Tibial artery (tissue), 4 donors: ENCODE measurements at regions not wholly inside any gene's neighbourhood (a gene's known extent, or its start where the extent isn't known, plus 50 kb on each side); places are given as distances from the start of the nearest gene placed in this dataset.
A peak's percentile ranks its signal among the peaks of the same experiment; 100 is the strongest.
"Not testable (repeated sequence)": the region's sequence is repeated elsewhere in the genome, so short reads cannot be mapped to it uniquely, and the experiment has no call there.

Experiments used
- DNase-seq, 2 donors: peaks; one replicate each; pipeline ENCODE4 v3.0.0-alpha.2; 2019
- H3K27ac ChIP-seq, 2 donors: fragments of 200-600 bp; sonication (generic) in 1 of 2; 1 replicate in 1 of 2; 2 replicates in 1 of 2; pipeline ENCODE4 v1.5.1; 2018 to 2019; ENCODE audit warnings: mild to moderate bottlenecking in 1 of 2
- H3K27me3 ChIP-seq, 2 donors: fragments of 200-600 bp; sonication (generic) in 1 of 2; one replicate each; pipeline versions ENCODE4 v1.5.1 to v1.6.0; 2016 to 2019
- H3K36me3 ChIP-seq, 3 donors: fragments of 200-600 bp; sonication (generic) in 2 of 3; one replicate each; pipeline ENCODE4 v1.5.1; 2016 to 2019; ENCODE audit warnings: mild to moderate bottlenecking in 2 of 3
- H3K4me1 ChIP-seq, 4 donors: fragments of 200-600 bp; sonication (generic) in 2 of 4; 1 replicate in 3 of 4; 2 replicates in 1 of 4; pipeline ENCODE4 v1.5.1; 2016 to 2019
- H3K4me3 ChIP-seq, 2 donors: fragments of 200-600 bp; sonication (generic) in 1 of 2; 1 replicate in 1 of 2; 2 replicates in 1 of 2; pipeline ENCODE4 v1.5.1; 2018 to 2019; ENCODE audit warnings: mild to moderate bottlenecking in 2 of 2
- H3K9me3 ChIP-seq, 3 donors: fragments of 200-600 bp; sonication (generic) in 1 of 3; one replicate each; pipeline ENCODE4 v1.5.1; 2016 to 2019
- intact Hi-C: fragments of 100-400 bp; cut with DNase I; formaldehyde crosslinking; loops from one replicate; pipeline ENCODE4 v1.15.0; 2023; ENCODE audit warnings: low total_unique reads
- TF ChIP-seq, protein P1 (sequence below), 2 experiments: fragments of 200-600 bp in 1 of 2; fragments of 450-650 bp in 1 of 2; IDR thresholded peaks; one replicate each; pipeline ENCODE4 v1.5.1; 2017 to 2019; ENCODE audit warnings: antibody characterized with exemption in 2 of 2, mild to moderate bottlenecking in 1 of 2, moderate library complexity in 1 of 2

DNA sequence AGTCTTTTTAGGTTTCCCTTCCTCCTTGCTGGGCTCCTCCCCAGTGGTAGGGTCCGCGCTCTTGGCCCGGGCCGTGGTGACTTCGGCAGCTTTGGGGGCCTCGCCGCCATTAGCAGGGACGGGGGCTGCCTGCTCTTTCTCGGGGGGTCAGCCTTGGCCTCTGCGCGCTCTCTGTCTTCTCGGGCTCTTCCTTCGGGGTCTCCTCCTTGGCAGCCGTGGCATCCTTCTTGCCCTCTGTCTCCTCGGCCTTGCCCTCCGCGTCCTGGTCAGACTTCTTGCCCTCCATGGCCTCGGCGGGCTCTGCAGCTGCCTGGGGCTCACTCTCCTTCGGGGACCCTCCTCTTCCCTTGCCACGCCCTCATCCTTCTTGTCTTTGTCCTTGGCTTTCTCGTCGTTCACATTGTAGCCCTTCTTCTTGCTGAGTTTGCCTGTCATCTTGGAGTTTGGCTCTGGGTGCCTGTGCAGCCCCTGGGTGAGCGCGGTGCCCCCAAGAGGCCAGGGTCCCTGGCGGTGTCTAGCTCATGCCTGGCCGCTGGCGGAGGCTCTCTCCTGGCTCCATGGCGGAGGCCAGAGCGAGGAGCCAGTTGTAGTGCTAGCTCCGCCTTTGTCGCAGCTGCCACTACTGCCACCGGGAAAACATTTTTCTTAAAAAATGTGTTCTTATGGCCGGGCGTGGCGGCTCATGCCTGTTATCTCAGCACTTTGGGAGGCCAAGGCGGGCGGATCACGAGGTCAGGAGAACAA lies 283.0 kb upstream of the SGCG start:
- Histone ChIP-seq H3K36me3 (no peaks in the 10 kb centered on the region), H3K9me3 (peaks cover 0 to 4% (median 0%) of the 10 kb centered on the region in 3 donors), H3K27me3 (no peaks in the 10 kb centered on the region), H3K4me3 (no peak overlapping the region), H3K27ac (no peak overlapping the region), H3K4me1 (no peaks in the 10 kb centered on the region)
- intact Hi-C loops = no loop called here
- no peak for DNase-seq
- TF ChIP-seq, protein P1, sequence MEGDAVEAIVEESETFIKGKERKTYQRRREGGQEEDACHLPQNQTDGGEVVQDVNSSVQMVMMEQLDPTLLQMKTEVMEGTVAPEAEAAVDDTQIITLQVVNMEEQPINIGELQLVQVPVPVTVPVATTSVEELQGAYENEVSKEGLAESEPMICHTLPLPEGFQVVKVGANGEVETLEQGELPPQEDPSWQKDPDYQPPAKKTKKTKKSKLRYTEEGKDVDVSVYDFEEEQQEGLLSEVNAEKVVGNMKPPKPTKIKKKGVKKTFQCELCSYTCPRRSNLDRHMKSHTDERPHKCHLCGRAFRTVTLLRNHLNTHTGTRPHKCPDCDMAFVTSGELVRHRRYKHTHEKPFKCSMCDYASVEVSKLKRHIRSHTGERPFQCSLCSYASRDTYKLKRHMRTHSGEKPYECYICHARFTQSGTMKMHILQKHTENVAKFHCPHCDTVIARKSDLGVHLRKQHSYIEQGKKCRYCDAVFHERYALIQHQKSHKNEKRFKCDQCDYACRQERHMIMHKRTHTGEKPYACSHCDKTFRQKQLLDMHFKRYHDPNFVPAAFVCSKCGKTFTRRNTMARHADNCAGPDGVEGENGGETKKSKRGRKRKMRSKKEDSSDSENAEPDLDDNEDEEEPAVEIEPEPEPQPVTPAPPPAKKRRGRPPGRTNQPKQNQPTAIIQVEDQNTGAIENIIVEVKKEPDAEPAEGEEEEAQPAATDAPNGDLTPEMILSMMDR (IDR thresholded peaks at IDR 0.05) = no peak

DNA sequence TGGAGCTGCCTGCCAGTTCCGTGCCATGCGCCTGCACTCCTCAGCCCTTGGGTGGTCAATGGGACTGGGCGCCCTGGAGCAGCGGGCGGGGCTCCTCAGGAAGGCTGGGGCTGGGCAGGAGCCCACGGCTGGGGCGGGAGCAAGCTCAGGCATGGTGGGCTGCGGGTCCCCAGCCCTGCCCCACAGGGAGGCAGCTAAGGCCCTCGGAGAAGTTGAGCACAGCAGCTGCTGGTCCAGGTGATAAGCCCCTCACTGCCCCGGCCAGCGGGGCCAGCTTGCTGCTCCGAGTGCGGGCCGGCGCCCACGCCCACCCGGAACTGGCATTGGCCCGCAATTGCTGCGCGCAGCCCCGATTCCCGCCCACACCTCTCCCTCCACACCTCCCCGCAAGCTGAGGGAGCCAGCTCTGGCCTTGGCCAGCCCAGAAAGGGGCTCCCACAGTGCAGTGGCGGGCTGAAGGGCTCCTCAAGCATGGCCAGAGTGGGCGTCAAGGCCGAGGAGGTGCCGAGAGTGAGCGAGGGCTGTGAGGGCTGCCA lies 280.3 kb upstream of the SGCG start:
- H3K27ac ChIP-seq, H3K4me3 ChIP-seq, DNase-seq, H3K4me1 ChIP-seq, H3K27me3 ChIP-seq, H3K36me3 ChIP-seq, H3K9me3 ChIP-seq, intact Hi-C loops: not testable (repeated sequence)

DNA sequence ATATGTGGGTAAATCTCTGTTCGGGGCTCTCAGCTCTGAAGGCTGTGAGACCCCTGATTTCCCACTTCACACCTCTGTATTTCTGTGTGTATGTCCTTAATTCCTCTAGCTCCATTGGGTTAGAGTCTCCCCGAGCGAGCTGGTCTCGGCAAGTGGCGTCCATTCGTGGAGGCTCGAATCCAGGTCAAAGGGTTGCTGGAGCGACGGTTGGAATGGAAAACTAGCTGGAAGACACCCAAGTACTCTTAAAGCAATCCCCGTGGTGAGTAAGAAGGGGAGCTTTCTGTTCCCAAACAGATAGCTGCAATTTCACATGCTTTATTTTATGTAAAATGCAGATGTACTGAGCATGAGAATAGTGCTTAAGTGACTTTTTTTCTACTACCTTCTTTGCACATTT lies 277.5 kb upstream of the SGCG start:
- no peaks in the 10 kb centered on the region for H3K4me1 ChIP-seq
- peaks cover 0 to 4% (median 0%) of the 10 kb centered on the region in 3 donors for H3K9me3 ChIP-seq
- H3K4me3 ChIP-seq = no peak overlapping the region
- no peak for DNase-seq
- H3K27me3 ChIP-seq = no peaks in the 10 kb centered on the region
- no peak overlapping the region for H3K27ac ChIP-seq
- TF ChIP-seq, protein P1 (IDR thresholded peaks at IDR 0.05) = no peak
- no peaks in the 10 kb centered on the region for H3K36me3 ChIP-seq
- intact Hi-C loops = no loop called here

DNA sequence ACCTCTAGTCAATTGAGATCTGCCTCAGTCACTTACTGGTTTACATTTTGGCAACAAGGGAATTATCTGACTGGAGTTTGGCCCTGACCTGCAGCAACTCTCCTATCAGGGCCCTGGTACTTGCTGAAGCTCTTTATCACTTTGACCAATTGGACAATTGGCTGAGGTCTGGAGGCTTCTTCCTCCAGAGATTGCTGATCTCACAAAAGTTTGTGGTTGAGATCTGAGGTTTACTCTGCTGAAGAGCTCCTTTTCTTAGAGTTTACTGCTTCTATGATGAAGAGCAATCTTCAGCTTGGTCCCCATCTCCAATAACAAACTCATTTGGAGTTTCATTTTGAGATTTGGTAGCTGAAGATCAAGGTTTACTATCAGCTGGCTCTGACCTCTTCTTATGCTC lies 276.9 kb upstream of the SGCG start:
- TF ChIP-seq, protein P1 (IDR thresholded peaks at IDR 0.05) = no peak
- Histone ChIP-seq H3K36me3 (no peaks in the 10 kb centered on the region), H3K4me1 (no peaks in the 10 kb centered on the region), H3K27me3 (no peaks in the 10 kb centered on the region), H3K4me3 (no peak overlapping the region), H3K9me3 (peaks cover 0 to 4% (median 0%) of the 10 kb centered on the region in 3 donors), H3K27ac (no peak overlapping the region)
- no peak for DNase-seq
- intact Hi-C loops = no loop called here

DNA sequence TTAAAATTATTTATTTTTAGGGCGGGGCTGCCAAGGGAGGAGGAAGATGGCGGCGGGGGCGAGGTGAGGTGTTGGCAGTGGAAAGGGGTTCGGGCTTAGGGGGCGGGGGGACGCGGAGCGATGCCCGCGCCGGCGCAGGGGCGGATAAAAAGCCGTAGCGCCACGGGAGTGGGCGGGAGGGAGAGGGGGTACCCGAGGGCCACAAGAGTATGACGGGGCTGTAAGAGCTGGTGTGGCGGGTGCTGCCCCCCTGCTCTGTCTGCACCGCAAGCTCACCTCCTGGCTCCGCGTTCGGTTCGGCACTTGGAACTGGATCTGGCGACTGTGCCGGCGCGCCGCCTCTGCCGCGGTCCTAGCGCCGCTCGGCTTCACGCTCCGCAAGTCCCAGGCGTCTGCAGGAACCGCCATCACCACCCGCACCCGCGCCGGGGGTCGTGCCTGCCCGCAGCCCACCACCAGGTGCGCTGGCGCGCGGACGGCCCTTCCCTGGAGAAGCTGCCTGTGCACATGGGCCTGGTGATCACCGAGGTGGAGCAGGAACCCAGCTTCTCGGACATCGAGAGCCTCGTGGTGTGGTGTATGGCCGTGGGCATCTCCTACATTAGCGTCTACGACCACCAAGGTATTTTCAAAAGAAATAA lies 265.2 kb upstream of the SGCG start:
- H3K4me3 ChIP-seq = peak overlapping the region; percentile 59 to 69
- no peaks in the 10 kb centered on the region for H3K27me3 ChIP-seq
- intact Hi-C loops = no loop called here
- TF ChIP-seq, protein P1 (IDR thresholded peaks at IDR 0.05) = no peak
- no peaks in the 10 kb centered on the region for H3K36me3 ChIP-seq
- peaks cover 0 to 8% (median 0%) of the 10 kb centered on the region in 4 donors for H3K4me1 ChIP-seq
- no peaks in the 10 kb centered on the region for H3K9me3 ChIP-seq
- no peak overlapping the region for H3K27ac ChIP-seq
- DNase-seq = peak in 1 of 2 donors; percentile 38

DNA sequence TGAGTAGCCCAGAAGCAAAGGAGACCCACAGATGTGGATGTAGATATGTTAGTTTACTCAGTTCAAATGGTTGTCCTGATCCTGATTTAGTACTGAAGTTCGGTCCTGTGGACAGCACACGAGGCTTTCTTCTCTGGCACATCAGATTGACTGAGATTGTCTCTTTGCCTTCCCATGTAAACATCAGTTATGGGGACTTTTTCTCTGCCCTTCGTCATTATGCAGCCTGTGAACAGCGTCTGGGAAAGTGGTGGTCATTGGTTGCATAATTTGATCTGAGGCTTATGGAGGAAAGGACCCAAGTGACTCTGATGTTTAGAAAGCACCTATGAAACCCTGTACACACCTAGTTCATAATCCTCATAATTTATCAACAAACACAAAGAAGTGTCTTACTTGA lies 264.5 kb upstream of the SGCG start:
- H3K27ac ChIP-seq, H3K9me3 ChIP-seq, DNase-seq, H3K4me1 ChIP-seq, H3K36me3 ChIP-seq, H3K27me3 ChIP-seq, intact Hi-C loops: not testable (repeated sequence)
- peak overlapping the region in 1 of 2 donors; percentile 69 for H3K4me3 ChIP-seq
